A204.1 (cell line): ENCODE measurements at regions not wholly inside any gene's neighbourhood (a gene's known extent, or its start where the extent isn't known, plus 50 kb on each side); places are given as distances from the start of the nearest gene placed in this dataset.

Experiments
- FAIRE-seq: peaks from 2 replicates; lab custom pipeline; 2012; peaks lifted over from hg19 to GRCh38; lab: Jason Lieb, UNC

- FAIRE-seq: no peak
These were observed 51.9 kb upstream of the TSPAN11 start for GRCh38 chr12:30874455-30875321.

DNA sequence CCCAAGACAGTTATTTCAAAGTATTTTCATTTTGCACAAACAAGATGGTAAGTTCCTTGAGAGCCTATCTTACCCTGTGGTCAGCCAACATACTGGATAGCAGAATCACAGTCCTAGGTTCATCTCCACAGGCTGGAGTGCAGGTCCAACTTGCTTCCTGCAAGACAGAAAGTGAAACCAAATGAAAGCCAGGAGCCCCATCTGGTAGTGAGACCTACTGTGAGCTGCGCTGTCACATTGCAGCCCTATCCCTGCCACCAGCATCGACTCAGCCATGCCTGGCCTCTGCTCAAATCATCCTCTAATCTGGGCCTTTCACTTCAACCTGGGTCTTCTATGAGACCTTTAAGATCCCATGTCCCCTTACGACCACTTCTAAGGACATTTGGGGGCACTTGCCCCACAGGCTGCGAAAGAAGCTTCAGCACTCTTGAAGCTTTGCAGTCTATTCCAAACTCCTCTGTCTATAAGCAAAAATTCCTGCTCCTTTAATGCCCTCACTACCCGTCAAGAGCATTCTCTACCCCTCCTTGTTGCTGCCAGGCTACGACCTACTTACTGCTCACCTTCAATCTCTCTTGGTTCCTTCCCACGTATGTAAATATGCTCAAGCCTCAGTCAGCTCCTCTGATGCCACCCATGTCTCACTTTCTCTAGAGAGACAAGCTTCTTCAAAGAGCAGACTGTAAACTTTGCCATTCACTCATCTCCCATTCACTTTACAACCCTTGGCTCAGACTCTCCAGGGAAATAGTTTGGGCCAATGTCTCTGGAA is 55.9 kb upstream of the TSPAN11 start:
- no peak for FAIRE-seq

DNA sequence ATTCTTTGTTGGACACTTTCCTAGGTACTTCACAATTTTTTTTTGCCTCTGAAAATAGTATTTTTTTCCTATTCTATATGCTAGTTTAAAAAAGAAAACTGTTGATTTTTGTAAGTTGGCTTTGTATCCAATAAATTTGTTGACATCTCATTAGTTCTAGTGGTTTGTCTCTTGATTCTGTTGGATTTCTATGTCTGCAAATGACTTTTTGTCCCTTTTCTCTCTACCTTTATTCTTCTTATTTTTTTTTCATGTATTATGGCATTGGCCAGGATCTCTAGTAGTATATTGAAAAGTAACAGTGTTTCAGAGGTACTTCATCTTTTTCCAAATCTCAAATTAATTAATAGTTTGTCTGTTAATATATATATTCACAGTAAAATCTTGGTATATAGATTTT is 59.1 kb upstream of the TSPAN11 start:
- no peak for FAIRE-seq

GRCh38 chr12:30866256-30866655 is 60.3 kb upstream of the TSPAN11 start:
- no peak for FAIRE-seq

DNA sequence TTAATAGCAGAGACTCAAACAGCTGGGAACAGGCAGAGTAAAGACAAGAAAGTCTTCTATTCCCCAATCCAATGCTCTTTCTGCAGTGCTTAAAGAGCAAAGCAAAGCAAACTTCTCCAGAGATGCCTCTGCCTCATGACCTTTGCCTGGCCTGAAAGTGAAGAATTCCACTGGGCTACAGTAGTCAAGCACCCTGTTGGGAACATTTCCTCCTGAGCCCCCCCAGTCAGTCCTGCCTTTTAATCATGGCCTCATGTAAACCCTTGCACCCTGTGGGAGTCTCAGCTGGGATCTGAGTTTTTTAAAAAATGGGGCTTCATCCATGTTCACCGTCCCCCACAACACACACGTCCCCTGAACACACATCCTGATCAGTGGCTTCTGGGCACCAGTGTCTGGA is 62.7 kb upstream of the TSPAN11 start:
- FAIRE-seq: no peak

DNA sequence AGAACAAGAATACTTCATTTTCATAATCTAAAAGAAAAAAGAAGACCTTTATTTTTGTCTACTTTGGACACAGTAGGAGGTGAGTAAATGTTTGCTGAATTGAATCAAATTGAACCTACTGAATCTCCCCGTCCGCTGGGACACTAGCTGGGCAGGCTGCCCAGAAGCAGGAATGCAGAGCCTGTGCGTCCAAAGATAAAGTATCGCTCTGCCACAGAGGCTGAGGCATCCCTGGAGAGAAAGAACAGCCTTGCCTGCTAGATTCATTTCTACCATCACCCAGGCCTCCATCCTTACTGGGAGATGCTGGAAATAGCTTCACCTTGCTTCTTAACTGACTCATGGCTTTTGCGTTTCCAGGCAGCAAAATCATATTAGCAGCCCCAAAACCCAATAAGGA is 64.1 kb upstream of the TSPAN11 start:
- no peak for FAIRE-seq

DNA sequence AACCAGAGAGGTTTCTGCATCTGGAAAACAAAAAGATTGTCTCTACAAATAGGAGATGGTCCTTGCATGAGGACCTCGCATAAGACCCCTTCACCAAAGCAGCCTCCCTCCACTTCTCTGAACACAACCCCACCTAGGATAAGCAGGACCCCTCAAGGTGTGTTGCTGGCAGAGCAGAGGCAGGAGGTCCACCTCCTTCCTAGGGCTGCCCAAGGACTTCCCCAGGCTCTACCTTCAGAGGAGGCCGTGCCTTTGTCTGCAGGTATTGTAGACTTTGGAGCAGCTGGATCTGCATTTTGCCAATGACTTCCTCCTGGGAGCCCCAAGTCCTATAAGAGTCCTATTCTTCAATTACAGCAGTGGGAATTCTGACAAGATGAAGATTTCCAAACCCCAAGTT is 67.3 kb upstream of the TSPAN11 start:
- FAIRE-seq: no peak

DNA sequence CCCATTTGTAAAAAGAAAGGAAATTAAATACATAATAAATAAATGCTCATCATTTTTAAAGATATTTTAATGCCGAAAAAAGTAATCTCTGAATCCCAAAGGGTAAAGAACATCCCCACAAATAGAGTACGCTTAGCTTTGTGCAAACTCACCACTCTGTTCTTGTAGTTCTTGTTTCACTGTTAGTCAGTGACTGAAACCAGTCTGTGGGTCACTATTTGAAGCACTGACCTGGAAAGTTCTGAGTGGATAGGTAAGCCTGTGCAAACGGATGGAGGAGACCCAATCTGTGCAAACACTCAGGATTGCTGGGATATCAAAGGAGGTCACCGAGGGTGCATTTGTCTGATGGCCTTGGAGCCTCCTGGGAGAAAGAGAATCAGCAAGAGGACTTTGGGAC is 68.1 kb upstream of the TSPAN11 start:
- no peak for FAIRE-seq

DNA sequence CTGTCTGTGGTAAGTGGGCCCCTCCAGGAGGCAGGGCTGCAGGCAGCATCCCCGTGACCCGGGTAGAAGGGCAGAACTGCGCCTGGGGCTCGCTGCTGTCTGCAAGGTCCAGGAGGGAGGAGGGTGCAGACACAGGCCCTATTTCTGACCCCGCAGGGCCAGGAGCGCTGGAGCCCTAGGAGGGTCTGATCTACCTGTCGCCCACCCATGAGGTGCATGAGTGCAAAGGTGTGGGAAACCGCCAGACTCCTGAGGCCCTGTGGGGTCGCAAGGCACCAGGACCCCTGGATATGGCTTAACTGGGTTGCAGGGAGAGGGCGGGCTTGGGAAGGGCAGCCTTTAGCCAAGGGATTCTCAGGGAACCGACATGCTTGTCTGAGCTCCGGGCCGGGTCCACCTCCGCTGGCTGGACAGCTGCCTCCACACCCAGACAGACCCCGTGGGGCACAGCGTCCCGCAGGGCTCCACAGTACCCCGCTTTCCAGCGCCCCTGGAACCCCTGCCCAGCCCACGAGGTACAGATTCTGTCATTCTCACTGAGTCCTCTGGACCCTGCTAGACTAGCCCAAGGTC is 72.9 kb upstream of the TSPAN11 start:
- FAIRE-seq: no peak

GRCh38 chr12:30850684-30851083 is 75.9 kb upstream of the TSPAN11 start:
- no peak for FAIRE-seq

DNA sequence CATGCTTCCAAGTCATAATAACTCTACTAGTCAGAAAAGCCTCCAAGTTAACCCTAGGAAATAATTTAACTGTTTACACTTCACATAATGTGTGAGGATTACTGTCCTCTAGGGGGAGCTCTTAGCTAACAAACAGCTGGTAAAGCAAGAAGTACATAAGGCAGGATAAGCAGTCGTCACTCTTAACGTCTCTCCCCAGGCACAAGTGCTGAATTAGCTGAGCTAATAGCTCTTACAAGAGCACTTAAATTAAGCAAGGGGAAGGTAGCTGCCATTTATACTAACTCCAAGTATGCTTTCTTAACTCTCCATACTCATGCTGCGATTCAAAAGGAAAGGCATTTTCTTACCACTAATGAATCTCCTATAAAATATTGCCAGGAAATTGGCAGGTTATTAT is 79.3 kb upstream of the TSPAN11 start:
- FAIRE-seq: peak; percentile 85

- FAIRE-seq: no peak
These were observed 79.8 kb upstream of the TSPAN11 start for GRCh38 chr12:30846776-30847175.

DNA sequence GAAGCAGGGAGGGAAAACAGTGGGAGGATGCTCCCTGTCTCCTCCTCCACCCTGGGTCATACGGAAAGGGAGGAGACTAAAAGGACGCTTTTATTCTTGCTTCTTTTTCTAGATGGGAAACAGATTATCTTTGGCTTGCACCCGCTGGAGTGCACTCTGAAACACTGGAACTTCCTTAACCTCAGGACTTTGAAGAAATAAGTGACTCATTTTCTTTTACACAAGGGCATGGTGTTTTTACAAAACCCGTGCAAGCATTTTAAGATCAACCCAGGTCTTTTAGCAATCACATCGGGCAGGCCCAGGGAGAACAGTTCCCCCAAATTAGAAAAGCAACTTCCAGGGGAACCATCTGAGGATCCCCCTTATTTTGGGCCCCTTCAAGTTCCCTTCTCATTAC is 80.9 kb upstream of the TSPAN11 start:
- no peak for FAIRE-seq

DNA sequence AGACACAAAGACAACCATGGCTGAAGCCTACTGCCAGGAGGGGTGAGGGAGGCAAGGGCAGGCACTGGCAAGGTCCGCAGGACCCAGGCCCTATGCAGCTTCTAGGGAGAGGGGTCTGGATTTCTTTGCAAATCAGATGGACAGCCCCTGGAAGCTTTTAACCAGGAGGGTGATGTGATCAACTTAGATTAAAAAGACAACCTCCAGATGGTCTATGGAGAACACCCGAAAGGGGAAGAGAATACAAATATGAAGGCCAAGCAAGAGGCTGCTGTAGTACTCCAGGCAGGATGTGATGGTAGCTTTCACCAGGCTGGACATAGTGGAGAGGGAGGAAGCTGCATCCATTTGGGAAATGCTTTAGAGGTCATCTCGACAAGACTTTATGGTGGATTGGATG is 83.3 kb upstream of the TSPAN11 start:
- FAIRE-seq: no peak

DNA sequence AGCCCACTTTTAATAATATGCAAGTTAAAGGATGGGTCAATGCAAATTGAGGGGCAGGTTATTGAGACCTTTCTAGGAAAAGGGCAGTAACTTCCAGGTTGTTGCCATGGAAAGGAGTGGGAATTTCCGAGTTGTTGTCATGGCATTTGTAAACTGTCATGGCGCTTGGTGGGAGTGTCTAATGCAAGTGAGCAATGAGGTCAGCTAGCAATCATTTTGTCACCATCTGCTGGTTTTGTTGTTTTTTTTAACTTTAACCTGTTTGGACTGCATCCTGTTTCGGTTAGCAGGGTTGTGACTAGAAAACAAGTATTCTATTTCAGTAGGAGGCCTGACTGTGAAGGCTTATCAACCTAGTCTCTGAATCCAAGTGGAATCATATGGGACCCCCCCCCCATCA is 85.8 kb upstream of the TSPAN11 start:
- no peak for FAIRE-seq

GRCh38 chr12:30839643-30840220 is 85.0 kb upstream of the CAPRIN2 start:
- FAIRE-seq: no peak

GRCh38 chr12:30837595-30837994 is 82.8 kb upstream of the CAPRIN2 start:
- FAIRE-seq: no peak

DNA sequence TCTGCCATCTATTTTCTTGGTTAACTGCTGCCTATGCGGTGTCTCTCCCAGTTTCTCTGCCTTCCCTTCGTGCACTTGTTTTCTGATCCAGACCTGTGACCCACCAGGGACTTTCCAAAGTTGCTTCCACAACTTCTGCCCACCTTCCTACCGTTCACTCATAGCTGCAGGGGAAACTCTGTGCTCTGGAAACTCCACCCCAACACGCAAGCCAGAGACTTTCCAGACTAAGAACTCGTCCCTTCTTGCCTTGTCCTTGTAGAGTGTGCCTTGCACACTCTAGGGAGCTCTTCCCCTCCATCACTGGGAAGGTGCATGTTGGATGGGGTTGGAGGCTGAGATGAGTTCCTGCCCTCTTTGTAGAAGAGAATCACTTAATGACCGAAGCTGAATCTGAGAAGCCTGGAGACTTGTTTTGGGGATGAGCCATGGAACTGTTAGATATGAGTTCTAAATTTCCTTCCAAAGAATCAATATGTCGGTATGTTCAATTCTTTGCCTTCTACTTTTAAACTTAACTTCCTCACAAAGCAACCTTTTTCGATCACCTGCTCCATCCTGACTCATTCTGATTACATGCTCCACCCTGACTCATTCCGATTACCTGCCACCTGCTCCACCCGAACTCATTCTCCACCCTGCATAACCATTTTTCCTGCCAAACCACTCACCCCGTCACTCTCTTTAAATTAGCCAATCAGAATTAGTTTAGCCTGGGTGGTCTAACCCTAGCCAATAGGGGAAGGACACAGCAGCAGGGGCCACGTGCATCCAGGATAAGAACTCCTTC is 82.1 kb upstream of the CAPRIN2 start:
- no peak for FAIRE-seq

- FAIRE-seq: no peak
These were observed 80.5 kb upstream of the CAPRIN2 start for GRCh38 chr12:30835216-30835615.

GRCh38 chr12:30830751-30831150 is 76.0 kb upstream of the CAPRIN2 start:
- no peak for FAIRE-seq

DNA sequence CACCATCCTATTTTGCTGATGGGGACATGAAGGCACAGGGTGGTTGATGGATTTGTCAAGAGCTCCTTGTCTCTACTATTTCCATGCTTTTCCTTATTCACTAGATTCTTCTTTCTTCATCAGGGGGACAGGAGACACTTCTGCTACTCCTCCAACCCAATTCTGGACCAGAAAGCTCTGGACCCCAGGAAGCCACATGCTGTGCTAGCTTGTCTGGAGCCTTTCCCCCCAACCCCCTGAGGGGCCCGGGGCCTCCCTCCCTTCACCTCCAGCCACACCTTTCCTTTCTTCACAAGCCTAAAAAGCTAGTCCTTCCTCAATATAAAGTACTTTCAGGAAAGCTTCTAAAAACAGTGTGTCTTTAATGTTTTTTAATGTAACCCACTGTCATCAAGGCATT is 75.1 kb upstream of the CAPRIN2 start:
- FAIRE-seq: no peak

- no peak for FAIRE-seq
These were observed 73.9 kb upstream of the CAPRIN2 start for GRCh38 chr12:30828686-30829085.
